ENCODE measurements at regions not wholly inside any gene's neighbourhood (a gene's known extent, or its start where the extent isn't known, plus 50 kb on each side); places are given as distances from the start of the nearest gene placed in this dataset.

DNA sequence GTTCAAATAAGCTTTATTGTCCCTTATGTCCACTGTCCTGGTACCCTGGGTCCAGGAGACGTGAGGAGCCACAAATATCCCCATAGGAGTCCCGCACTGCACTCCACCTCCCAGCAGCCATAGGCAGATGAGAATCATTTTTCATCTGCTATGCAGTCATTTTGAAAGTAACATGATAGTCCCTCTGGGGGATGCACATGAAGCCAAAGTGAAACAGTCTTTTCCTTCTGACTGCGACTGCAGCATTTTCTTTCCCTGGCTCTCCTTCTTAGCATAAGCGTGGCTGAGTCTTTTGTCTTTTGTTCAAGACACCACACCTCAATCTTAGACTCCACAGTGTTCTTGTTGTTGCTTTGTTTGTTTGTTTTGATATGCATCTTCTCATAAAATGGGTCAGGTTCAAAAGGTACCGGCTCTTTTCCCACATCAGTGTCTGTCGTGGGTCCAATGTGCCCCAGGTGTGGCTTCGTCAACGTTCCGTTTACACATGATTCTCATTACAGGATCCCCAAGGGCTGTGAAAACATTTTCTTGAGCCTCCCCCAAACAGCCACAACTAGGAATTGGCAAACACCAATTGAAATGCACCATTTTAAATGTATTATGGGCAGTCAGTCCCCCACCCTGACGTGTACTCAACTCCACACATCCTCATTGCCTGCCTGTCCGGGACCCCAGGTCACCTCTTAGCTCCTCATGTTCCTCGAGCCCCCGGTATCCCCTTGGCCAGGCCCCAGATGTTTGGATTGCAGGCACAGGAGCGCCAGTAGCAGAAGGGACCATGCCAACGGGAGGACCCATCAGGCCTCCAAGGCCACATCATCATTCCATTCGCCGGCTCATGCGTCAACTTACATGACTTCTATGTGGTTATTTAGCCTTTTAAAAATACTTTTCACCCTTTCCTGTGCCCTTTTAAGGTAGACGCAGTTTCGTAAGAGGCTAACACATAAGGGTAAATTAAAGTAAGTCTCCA is 237.8 kb upstream of the DAPK1 start:
- DNase-seq: no peak

DNA sequence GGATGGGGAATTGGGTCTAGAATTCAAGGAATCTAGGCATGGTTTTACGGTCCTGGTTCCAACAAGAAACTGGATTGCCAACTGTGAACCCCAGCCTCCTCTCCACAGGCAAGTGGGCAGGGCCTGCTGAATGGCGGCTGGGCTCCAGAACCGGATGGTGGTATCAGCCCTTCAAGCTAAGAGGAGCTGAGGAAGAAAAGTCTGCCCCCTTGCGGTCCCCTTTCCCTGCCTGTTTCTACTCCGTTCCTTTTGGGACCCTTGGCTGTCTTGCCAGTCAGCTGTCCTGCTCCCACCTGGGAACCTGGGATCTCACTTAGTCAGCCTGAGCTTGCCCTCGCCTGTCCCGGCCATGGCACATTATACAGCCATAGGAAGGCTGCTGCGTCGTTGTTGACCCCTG is 234.4 kb upstream of the DAPK1 start:
- no peak for DNase-seq

DNA sequence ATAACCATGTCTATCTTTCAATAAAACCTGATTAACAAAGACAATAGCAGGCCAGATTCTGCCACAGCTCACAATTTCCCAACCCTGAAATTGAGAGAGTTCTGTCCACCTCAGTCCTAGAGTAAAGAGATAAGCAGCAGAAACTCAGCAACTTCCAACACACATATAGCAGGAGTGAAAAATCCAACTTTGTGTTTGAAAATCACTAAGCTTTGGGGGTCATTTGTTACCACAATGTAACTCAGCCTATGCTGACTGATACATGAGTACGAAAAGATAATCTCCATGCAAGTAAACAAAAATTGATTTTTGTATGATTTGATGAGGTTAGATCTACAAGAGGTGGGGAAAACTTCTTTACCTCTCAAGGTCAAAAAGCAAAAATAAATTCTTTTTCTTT is 231.0 kb upstream of the DAPK1 start:
- DNase-seq: no peak

DNA sequence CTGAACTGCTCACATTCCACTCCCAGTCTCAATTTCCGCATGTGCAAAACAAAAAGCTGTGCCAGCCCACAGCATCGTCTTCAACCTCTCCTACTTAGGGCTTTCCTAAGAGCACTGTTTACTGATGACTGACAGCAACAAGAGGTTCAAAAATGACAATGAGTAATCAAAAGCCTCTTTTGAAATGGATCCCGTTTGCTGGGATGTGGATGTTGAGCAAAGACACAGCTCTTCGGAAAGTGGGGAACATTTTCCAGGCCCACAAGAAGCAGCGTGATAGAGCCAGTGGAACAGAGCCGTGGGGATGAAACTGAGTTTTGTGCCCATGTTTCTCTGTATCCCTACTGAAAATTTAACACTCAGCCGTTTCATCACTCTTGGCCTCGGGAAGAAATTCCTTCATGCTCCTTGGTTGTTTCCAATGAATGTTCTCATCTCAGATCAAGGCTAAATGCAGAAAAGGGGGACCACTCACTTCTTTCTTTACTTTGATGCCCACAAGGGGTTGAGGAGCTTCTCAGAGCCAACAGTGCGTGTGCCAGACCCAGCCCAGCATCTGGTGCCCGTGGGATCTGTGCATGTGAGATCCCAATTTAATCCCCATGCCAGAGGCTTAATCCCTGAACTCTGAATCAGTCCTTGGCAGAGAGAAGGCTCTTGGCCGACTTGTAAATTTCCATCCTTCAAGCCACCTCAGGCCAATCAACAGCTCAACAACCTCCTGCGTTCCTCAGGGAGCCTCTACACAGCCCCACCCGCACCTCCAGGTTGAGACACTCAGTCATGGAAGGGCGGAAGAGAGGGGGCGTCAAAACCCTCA is 230.2 kb upstream of the DAPK1 start:
- DNase-seq: no peak

DNA sequence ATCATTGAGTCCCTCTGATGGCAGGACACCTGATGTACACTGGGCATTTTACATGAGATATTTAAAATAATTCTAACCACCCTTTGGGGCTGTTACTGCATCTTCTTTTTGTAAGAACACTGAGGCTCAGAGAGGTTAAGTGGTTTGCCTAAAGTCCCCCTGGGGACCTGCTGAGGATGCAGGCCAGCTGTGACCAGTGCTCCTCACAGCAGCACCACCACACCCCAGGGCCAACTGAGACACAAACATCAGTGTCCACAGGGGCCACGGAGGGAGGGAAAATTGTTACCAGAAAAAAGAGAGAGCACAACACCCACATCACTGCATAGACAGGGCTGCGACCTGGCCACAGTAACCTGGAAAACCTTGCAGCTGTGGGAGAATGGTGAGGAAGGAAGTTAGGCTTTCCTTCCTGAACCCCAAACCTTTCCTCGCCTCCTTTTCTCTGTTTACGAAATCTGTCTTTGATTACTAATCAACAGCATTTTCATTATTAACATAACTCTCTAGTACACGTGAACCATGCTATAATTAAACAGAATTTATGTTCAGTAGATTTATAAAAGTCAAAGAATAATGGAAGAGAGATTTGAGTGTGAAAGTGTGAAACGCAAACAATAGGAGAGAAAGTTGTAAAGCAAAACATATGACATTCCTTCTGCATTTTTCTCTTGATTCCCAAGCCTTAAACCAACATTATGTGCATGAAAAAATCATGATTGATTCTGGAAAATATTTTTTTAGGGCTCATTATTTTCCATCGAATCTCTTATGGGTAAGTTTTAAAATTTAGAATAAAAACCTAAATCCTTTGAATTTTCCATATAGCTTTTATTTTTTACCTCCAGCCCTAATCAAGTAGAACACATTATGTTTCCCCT is 228.1 kb upstream of the DAPK1 start:
- DNase-seq: no peak

DNA sequence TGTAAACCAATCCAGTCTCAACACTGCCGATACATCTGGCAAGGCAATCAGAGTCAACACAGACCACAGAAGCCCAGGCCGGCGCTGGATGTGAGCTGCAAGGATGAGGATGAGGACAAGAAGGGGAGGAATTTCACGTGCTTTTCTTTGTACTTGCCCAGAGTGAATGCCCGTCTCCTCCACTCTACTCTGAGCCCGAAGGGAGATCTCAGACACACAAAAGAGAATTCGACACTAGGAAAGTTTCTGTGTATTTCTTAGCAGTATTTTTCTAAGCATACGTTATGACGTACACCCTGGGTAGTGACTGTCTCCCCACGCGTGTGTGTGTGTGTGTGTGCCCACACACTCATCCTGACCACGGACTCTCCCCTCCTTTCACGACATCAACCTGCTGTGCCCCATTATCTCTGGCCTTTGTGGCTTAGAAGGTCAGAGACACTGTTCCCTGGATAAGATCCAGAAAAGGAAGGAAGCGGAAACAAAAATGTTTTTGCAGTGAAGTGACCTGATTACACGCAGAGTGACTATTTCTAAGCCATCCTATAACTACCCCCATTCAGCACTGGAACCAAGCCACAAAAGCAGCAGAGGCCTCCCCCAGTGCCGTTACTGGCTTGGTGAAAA is 227.3 kb upstream of the DAPK1 start:
- no peak for DNase-seq

DNA sequence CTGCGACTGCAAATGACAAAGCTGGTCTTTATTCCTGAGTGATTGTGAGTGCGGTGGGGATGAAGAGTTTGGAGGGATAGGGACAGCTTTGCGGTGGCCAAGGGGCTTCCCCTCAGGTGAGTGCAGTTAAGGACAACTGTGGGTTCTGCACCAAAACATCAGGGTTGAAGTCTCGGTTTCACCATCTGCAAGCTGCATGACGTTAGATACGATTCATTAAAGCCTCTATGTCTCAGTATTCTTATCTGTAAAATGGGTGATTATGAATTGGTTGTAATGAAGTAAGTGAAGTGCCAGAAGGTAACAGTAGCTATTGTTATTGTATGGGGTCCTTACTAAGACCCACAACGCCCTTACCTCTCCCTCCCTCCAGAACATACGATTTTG is 226.8 kb upstream of the DAPK1 start:
- DNase-seq: no peak

DNA sequence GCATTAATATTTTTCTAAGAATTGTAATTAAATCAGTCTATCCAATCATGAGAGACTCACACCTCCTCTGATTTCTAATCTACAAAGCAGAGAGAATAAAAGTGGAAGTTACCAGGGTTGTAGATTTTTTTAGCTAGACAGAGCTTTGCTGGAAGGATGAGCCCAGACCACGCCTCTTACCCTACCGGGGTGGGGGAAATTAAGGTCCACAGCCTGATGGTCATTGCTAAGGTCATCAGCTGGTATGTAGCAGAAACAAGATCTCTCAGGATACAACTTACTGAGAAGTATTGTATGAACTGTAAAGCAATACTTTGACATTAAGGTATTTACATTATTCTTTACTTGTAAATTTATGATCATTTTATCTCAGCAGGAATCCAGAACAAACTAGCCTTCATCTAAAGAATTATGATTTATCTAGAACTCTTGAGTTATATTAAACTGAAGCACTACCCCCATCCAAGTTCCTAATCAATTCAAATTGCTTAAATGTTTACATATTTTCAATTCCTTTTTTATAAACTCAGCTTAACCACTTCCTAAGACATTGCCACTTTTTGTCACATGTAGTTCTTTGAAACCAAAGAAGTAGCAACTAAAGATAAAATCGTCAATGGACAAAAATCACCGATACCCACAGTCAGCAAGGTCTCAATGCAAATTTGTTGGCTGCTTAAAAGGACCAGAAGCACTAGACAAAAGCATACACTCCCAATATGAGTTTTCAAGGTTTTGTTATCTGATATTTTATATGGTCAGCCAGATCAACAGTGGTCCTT is 225.8 kb upstream of the DAPK1 start:
- no peak for DNase-seq

DNA sequence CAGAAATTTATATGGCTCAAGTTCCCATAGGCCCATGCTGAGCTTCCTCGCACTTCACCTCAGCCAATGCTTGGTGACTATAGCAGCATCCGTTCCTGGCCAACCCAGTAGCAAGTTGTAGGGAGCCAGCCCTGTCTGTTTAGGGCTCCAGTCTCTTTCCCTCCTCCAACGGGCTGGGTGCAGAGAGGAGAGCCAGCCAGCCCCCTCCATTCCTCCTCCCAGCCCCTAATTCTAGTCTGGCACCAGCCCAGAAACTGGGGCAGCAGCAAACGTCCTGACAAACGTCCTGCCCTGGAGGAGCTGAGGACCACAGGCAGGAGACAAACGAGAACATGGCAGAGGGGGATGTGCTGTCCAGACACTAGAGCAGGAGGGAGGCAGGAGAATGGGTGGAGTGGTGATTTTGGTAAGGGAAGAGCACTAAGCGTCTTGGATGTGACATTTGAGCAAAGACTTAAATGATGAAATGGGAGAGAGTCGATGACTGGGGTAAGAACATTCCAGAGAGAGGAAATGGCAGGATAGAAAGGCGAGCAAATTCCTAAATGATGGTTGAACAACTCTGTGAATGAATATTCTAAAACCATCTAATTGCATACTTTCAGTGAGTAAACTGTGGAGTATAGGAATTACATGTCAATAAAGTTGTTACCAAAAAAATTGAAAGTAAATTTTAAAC is 222.5 kb upstream of the DAPK1 start:
- no peak for DNase-seq

DNA sequence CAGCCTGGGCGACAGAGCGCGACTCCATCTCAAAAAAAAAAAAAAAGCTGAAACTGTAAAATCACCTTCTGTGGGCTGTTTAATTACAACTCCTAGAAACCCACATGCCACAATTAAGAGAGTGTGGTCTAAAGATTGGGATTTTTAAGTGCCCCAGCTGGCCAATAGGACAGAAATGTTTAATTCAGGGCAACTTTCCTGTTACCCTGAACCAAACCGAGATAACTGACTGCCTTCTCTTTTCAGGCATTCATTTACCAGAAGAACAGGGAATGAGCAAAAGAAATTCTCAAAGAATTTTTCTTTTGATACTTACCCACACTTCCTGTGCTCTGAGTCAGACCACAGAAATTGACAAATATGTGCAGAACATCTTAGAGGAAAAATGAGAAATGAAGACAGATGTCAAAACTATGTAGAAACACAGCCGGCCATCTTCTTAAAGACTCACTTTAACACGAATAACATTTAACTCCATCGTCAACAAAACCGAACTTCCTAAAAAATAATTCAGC is 221.3 kb upstream of the DAPK1 start:
- no peak for DNase-seq

DNA sequence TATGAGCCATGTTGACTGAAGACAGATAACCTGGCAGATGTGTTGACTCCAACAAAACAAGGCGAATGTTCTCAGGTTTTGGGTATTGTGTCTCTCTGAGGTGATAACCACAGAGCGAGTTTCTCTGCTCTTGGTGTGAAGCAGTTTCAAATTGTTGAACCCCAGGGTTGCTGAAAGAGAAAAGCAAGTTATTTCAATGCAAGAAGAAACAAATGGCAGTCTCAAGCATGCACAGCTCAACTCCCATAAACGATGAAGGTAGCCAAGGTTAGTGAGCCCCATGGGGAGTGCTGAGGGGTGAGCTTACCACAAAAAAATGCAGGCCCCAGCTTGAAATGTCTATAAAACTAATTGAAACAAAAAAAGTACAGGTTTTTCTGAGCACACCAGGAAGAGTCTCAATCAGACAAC is 220.8 kb upstream of the DAPK1 start:
- no peak for DNase-seq

DNA sequence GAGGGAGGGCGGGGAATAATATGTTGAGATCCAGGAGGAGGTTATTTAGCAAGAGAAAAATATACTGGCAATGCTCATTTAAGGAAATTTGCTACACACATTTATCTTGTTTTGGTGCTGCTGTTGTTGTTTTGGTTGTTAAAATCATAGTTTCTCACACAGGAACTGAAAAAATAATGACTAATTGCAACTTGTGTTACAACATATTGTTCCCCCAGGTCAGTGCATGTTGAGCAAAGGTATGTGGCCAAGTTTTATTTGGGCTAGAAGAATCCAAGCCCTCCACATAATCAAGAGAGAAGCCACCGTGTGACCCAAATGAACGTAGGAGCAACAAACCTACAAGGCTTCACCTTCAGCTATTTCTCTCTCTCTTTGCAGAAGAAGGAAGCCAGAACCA is 220.3 kb upstream of the DAPK1 start:
- DNase-seq: no peak

DNA sequence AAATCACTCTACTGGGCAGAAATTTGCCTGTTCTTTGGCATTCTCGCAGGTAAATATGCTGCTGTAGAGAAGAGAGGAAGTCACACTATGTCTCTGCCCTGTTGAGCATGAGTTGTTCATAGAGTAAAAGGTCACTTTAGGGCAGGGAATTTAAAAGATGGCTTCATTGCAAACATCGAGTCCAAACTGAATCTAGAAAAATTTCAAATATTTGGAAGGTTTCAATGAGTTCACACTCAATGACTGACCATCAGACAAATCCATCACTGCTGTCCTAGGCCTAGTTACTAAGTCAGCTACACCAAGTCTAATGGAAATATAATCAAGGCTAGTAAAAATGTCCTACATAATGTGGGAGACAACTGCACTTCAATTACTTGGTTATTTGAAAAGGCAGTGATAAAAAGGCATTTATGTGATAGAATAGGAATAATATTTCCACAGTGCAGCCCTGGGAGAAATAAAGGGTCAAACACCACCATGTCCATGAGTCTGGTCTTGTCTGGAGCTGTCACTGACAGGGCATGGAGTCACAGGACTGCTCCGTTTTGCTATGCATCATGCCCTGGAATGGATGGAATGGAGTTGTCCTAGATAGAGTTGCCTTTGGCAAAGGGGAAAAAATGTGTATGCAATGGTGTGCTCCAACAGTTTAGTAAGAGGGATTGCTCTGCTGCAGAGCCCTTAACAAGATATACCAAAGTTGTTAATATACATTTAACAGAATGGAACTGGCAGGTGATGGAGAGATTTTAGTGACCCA is 218.5 kb upstream of the DAPK1 start:
- DNase-seq: no peak

DNA sequence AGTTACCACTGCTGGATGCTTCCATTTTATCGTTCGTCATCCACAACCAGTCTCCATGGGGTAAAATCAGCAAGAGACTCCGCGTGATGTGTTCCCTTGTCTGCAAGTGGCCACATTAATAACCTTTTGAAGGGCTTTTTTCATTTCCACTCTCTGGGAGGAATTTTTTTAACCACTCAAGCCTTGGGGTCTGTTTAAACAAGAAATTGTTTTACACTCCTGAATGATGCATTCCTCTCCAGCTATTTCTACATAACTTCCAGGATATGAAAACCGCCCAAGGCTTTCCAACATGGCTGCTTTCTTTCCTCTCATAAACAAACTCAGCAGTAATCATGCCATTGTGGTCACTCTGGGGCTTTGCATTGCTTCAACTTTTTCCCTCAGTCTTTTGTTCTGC is 217.2 kb upstream of the DAPK1 start:
- DNase-seq: no peak

DNA sequence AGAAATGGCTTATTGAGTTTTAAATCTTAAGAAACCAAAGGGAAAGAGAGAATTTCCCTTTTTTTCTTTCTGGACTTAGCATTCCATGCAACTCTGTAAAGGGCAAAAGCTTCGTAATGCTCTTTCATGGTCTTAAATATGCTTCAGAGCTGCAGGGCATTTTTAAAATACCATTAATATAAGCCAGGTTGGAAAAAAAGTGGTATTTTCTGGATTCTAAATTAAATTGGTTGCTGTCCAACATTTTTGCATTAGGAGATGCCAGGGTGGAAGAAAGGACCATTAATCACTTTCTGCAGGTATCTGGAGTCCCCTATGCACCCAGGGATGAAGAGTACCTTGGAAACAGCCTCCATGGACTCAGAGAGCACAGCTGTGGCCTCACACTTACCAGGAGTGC is 215.1 kb upstream of the DAPK1 start:
- DNase-seq: no peak

DNA sequence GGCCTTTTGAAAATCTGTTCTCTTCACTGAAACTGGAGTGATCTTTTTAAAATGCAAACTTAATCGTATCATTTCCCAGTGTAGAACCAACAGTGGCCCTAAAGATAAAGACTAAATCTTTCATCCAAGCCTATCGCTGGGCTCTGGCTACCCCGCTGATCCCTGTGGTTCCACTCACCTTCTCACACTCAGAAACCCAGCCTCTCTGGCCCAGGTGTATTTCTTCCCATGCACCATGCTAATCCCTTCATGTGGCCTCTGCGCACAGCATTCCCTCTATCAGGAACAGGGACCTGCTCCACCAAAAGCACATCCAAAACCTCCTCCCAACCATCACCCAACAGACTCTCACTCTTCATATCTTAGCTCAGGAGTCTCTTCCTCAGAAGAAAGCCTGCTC is 214.1 kb upstream of the DAPK1 start:
- no peak for DNase-seq

DNA sequence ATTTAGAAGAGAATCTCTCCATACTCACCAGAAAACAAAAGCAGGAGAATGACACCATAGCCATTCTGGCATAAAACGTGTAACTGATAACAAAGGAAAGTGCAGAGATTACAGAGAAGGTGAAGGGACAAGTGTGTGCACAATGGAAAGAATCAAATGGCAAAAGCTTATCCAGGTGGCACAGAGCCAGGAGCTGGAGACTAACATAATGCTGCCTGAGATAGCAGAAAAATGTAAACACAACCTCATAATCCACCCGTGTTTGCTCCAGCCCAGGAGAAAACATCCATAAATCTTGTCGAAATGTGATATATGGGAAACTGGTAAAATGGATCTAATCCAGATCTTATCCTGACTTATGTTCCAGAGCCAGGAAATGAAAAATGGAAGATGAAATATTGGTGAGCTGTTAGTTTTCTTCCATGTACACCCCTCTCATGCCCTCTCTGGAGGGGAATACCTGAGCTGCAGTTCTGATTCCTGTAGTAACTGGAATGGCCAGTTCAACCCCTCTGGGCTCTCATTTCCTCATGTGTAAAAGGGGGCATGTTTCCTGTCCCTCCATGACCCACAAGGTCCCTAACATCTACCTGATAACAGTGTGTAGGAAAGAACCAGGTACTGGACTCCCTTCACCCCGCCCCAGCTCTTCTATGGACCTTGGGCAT is 212.3 kb upstream of the DAPK1 start:
- no peak for DNase-seq

DNA sequence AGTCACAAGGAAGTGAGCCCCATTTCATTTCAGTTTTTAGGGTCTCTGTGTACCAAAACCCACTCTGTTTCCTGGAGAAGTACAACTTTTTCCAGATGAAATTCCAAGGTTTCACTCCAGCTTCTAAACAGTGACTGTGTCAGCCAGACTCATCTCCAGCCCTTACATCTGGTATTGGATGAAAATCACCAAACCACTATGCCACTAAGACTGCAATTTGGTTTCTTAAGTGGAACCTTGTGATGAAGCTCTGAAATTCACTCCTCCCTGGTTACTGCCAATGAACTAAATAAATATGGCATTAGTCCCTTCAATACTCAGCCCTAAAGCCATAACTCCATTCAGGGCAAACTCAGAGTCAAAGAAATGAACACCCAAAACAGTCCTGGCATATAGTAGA is 211.2 kb upstream of the DAPK1 start:
- no peak for DNase-seq

DNA sequence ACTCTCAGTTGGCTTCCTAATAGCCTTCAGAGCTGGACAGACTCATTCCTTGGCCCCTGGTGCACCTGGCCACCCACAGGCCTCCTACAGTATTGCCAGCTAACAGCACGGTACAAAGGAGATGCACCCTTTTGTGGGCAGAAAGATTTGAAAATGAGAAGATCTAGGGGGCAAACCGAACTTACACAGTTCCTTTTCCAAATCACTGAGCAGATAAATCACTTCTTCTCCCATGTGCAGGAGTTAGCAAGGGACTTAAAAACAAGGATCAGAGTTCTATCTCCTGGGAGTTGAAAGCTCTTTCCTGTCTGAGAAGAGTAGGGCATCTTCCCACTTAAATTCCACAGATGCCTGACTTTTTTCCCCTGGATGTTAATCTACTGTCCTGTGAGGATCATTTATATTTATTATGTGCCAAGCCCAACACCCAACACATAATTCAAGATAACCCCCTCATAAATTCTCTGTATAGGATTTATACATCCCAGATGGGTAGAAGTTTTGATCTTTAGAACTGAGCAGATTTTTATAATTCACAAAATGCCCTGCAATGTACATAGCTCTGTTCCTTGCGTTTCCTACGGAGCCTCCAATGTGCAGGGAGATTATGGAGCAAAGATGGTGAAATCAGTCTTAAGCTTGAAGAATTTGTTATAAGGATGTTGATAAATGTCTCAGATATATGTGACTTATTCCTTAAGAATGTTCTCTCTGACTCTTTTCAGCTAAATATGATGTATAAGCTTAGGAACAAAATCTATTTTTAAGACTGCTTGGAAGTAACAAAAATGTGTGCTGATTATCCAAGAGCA is 207.2 kb upstream of the DAPK1 start:
- no peak for DNase-seq
